HG03139 (cell line): ENCODE measurements at regions not wholly inside any gene's neighbourhood (a gene's known extent, or its start where the extent isn't known, plus 50 kb on each side); places are given as distances from the start of the nearest gene placed in this dataset.

Experiments used
- ATAC-seq: cut with Tn5 transposase; IDR thresholded peaks from one replicate; pipeline ENCODE4 v1.9.1; 2021; ENCODE audit not compliant: unreplicated experiment

- no peak for ATAC-seq
Measured at GRCh38 chrX:122501652-122502051, 682.4 kb upstream of the GRIA3 start.

- no peak for ATAC-seq
Measured at GRCh38 chrX:122504026-122504425, 680.1 kb upstream of the GRIA3 start.

- no peak for ATAC-seq
Measured at GRCh38 chrX:122512561-122513072, 671.5 kb upstream of the GRIA3 start.

GRCh38 chrX:122517786-122518185 is 666.3 kb upstream of the GRIA3 start:
- no peak for ATAC-seq

GRCh38 chrX:122545778-122546177 is 638.3 kb upstream of the GRIA3 start:
- ATAC-seq, result no peak

GRCh38 chrX:122546269-122546668 is 637.8 kb upstream of the GRIA3 start:
- no peak for ATAC-seq

GRCh38 chrX:122552286-122552800 is 631.7 kb upstream of the GRIA3 start:
- no peak for ATAC-seq

GRCh38 chrX:122555925-122556324 is 628.2 kb upstream of the GRIA3 start:
- no peak for ATAC-seq

- ATAC-seq, result no peak
Measured at GRCh38 chrX:122565952-122566351, 618.1 kb upstream of the GRIA3 start.

GRCh38 chrX:122566401-122566800 is 617.7 kb upstream of the GRIA3 start:
- ATAC-seq, result no peak

GRCh38 chrX:122567911-122568310 is 616.2 kb upstream of the GRIA3 start:
- ATAC-seq, result no peak

GRCh38 chrX:122572461-122572860 is 611.6 kb upstream of the GRIA3 start:
- ATAC-seq, result no peak

- ATAC-seq, result no peak
Measured at GRCh38 chrX:122579036-122579435, 605.0 kb upstream of the GRIA3 start.

GRCh38 chrX:122579526-122579925 is 604.6 kb upstream of the GRIA3 start:
- no peak for ATAC-seq

GRCh38 chrX:122582280-122582974 is 601.7 kb upstream of the GRIA3 start:
- ATAC-seq, result no peak

- ATAC-seq, result no peak
Measured at GRCh38 chrX:122582975-122583305, 601.1 kb upstream of the GRIA3 start.

GRCh38 chrX:122583551-122583950 is 600.5 kb upstream of the GRIA3 start:
- ATAC-seq, result no peak

GRCh38 chrX:122584981-122585380 is 599.1 kb upstream of the GRIA3 start:
- ATAC-seq, result no peak

- ATAC-seq, result no peak
Measured at GRCh38 chrX:122586831-122587230, 597.2 kb upstream of the GRIA3 start.

- ATAC-seq, result no peak
Measured at GRCh38 chrX:122591546-122591945, 592.5 kb upstream of the GRIA3 start.

- no peak for ATAC-seq
Measured at GRCh38 chrX:122596998-122597397, 587.1 kb upstream of the GRIA3 start.

- ATAC-seq, result no peak
Measured at GRCh38 chrX:122622795-122623194, 561.3 kb upstream of the GRIA3 start.

GRCh38 chrX:122625239-122625638 is 558.8 kb upstream of the GRIA3 start:
- no peak for ATAC-seq
